ES-I3 (cell line): ENCODE measurements at regions not wholly inside any gene's neighbourhood (a gene's known extent, or its start where the extent isn't known, plus 50 kb on each side); places are given as distances from the start of the nearest gene placed in this dataset.

Experiments
- H3K36me3 ChIP-seq: 2 replicates; pipeline ENCODE4 v1.6.1; 2013; ENCODE audit warnings: mild to moderate bottlenecking, low read length, control low read depth, moderate library complexity; ENCODE audit not compliant: insufficient read depth
- H3K4me1 ChIP-seq: 2 replicates; pipeline ENCODE4 v1.6.1; 2013; ENCODE audit warnings: mild to moderate bottlenecking, control low read depth, low read length; ENCODE audit not compliant: insufficient read depth
- H3K9ac ChIP-seq: 2 replicates; pipeline ENCODE4 v1.6.1; 2013; ENCODE audit warnings: low read depth, mild to moderate bottlenecking, low read length, moderate library complexity
- H3K9me3 ChIP-seq: 2 replicates; pipeline ENCODE4 v1.6.1; 2013; ENCODE audit warnings: mild to moderate bottlenecking, low read length, moderate library complexity; ENCODE audit not compliant: control insufficient read depth, insufficient read depth

DNA sequence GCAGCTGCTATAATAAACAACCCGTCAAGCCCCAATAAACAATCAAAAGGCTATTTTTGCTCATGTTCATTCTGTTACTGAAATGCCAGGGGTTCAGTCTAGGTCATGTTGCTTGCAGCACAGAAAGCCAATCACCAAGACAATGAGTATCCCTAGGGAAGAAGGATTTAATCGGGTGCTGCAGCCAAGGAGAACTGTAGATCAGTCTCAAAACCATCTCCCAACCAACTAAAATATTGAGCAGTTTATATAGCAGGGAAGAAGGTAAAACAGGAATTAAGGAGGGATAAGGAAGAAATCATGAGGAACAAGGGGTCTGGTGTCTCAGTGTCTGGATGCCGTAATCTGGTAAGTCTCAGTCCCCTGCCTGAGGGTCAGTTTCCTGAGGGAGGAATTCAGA is 169.5 kb downstream of the BLID start:
- Histone ChIP-seq H3K4me1 (no peaks in the 10 kb centered on the region), H3K36me3 (no peaks in the 10 kb centered on the region), H3K9me3 (no peaks in the 10 kb centered on the region)

GRCh38 chr11:121944556-121945230 is 171.3 kb downstream of the BLID start:
- Histone ChIP-seq H3K9me3 (no peaks in the 10 kb centered on the region), H3K9ac (no peak overlapping the region)

More for the DNA sequence above, 169.5 kb downstream of the BLID start:
- no peak overlapping the region for H3K9ac ChIP-seq

GRCh38 chr11:121938076-121938475 is 177.9 kb downstream of the BLID start:
- Histone ChIP-seq H3K9me3 (no peaks in the 10 kb centered on the region), H3K36me3 (no peaks in the 10 kb centered on the region)

More at GRCh38 chr11:121944556-121945230, 171.3 kb downstream of the BLID start:
- Histone ChIP-seq H3K4me1 (no peaks in the 10 kb centered on the region), H3K36me3 (no peaks in the 10 kb centered on the region)

GRCh38 chr11:121936781-121937447 is 179.1 kb downstream of the BLID start:
- Histone ChIP-seq H3K9me3 (no peaks in the 10 kb centered on the region), H3K4me1 (peaks cover 9% of the 10 kb centered on the region), H3K9ac (no peak overlapping the region), H3K36me3 (no peaks in the 10 kb centered on the region)

More at GRCh38 chr11:121938076-121938475, 177.9 kb downstream of the BLID start:
- H3K4me1 ChIP-seq, result peaks cover under 1% of the 10 kb centered on the region; the same call in 1 of the 2 replicates
- no peak overlapping the region for H3K9ac ChIP-seq

- Histone ChIP-seq H3K9me3 (no peaks in the 10 kb centered on the region), H3K9ac (no peak overlapping the region), H3K36me3 (no peaks in the 10 kb centered on the region)
Observed at GRCh38 chr11:121936370-121936769, 179.6 kb downstream of the BLID start.

GRCh38 chr11:121933694-121934093 is 182.3 kb downstream of the BLID start:
- H3K36me3 ChIP-seq, result no peaks in the 10 kb centered on the region
- H3K4me1 ChIP-seq, result peaks cover 14% of the 10 kb centered on the region
- no peaks in the 10 kb centered on the region for H3K9me3 ChIP-seq
- H3K9ac ChIP-seq, result no peak overlapping the region

More at GRCh38 chr11:121936370-121936769, 179.6 kb downstream of the BLID start:
- peaks cover 12% of the 10 kb centered on the region for H3K4me1 ChIP-seq

GRCh38 chr11:121933294-121933693 is 182.7 kb downstream of the BLID start:
- no peak overlapping the region for H3K9ac ChIP-seq
- H3K36me3 ChIP-seq, result no peaks in the 10 kb centered on the region
- H3K9me3 ChIP-seq, result no peaks in the 10 kb centered on the region
- H3K4me1 ChIP-seq, result peaks cover 17% of the 10 kb centered on the region

- H3K9ac ChIP-seq, result no peak overlapping the region
- peaks cover 17% of the 10 kb centered on the region for H3K4me1 ChIP-seq
- H3K36me3 ChIP-seq, result no peaks in the 10 kb centered on the region
- no peaks in the 10 kb centered on the region for H3K9me3 ChIP-seq
Observed at GRCh38 chr11:121932646-121933185, 183.3 kb downstream of the BLID start.

- Histone ChIP-seq H3K36me3 (no peaks in the 10 kb centered on the region), H3K9me3 (no peaks in the 10 kb centered on the region), H3K4me1 (peaks cover 17% of the 10 kb centered on the region), H3K9ac (no peak overlapping the region)
Observed at GRCh38 chr11:121931748-121932352, 184.2 kb downstream of the BLID start.

- H3K36me3 ChIP-seq, result no peaks in the 10 kb centered on the region
- H3K9me3 ChIP-seq, result no peaks in the 10 kb centered on the region
- H3K4me1 ChIP-seq, result peaks cover 17% of the 10 kb centered on the region
- H3K9ac ChIP-seq, result no peak overlapping the region
Observed at GRCh38 chr11:121931121-121931520, 184.9 kb downstream of the BLID start.

DNA sequence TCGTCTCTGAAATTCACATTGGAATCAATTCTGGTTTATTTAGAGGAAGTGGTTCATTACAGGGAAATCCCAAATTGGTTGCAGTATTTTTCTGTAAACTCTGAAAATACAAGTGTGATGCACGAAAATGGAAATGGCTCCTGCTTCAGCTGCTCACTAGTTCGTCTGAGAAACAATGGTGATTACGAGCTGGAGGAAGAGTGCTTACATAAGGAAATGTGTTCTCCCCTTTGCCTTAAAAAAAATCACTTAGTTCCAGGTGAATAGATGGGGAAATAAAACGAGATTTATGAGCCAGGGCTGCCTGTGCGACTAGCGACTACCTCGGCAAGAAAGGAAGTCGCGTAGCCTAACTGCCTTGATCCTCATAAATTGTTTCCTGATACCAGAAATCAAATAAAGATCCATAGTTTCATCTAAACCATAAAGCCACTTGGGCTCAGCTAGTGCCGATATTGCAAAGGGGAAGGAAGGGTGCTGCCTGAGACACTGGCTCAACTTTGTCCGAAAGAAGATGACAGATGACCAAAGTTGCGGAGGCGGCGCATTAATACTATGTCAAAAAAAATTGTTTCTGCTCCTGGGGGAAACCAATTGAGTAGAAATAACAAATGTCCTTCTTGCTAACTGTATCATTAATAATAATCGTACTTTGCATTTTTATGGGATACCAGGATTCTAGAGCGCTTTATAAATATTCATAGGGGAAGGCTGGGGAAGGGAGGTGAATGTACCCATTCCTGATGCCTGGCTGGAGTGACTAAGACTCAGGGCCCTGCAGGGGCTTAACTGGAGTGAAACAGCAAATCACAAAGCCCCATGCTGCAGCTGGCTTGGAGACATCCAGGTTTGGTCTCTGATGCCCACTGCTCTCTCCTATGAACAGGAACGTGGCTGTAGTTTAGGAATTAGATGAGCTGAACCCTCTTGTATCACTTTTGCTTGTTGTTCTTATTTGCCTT is 185.7 kb downstream of the BLID start:
- Histone ChIP-seq H3K9me3 (no peaks in the 10 kb centered on the region), H3K36me3 (no peaks in the 10 kb centered on the region), H3K9ac (peak overlapping the region; percentile 61), H3K4me1 (peaks cover 17% of the 10 kb centered on the region)

- H3K36me3 ChIP-seq, result no peaks in the 10 kb centered on the region
- H3K9ac ChIP-seq, result peak overlapping the region; percentile 61
- peaks cover 17% of the 10 kb centered on the region for H3K4me1 ChIP-seq
- H3K9me3 ChIP-seq, result no peaks in the 10 kb centered on the region
Observed at GRCh38 chr11:121929581-121929980, 186.4 kb downstream of the BLID start.

DNA sequence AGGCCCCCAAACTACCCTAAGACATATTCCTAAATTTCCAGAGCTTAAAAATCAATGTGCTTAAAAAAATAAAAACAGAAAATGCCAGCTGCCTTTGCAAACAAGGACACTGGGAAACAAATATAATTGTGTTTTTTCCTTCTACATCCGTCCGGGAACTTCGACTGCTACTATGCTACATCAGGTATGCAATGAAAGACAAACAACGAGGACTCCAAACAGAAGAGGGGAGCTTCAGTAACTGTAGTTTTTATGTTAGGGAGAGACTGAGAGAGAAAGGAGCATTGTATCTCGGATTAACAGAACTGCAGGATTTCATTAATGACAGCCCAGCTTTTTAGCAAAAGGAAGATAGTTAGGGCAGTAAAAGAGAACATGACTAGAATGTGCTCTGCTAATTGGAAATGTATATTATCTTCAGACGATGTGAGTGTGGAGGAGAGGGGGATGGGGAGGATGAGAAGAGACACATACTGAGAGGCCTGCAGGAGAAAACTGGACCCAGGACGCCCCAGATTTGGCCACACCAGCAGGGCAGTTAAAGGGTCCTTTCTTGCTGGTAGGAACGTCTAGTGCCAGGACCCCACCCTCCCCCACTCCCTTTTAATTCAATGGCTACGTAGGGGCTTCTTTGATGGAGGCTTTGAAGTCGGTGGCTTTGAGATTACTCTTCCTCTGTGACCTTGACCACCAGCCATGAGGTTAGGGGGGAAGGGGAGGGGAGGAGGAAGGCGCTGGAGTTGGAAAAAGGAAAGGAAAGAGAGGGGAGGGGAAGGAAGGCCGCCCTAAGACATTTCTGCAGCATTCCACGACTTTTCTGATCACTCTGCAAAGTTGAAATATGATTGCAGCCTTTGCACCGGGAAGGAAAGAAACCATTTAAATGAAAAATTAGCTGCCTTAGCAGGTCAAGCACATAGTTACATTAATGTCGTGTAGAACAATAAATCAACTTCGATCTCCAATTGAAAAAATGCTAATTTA is 187.1 kb downstream of the BLID start:
- Histone ChIP-seq H3K9ac (peak overlapping the region; percentile 58), H3K4me1 (peaks cover 17% of the 10 kb centered on the region), H3K9me3 (no peaks in the 10 kb centered on the region), H3K36me3 (no peaks in the 10 kb centered on the region)
